GM12891 (cell line): ENCODE measurements at regions not wholly inside any gene's neighbourhood (a gene's known extent, or its start where the extent isn't known, plus 50 kb on each side); places are given as distances from the start of the nearest gene placed in this dataset.

Source experiments
- POLR2A ChIP-seq: IDR thresholded peaks from 2 replicates; pipeline ENCODE4 v1.6.1; 2011; ENCODE audit warnings: low read depth, low read length, control low read depth
- POLR2AphosphoS5 ChIP-seq: IDR thresholded peaks from 2 replicates; pipeline ENCODE4 v1.6.1; 2011; ENCODE audit warnings: low read depth, low read length, control low read depth
- POU2F2 ChIP-seq: IDR thresholded peaks from 2 replicates; pipeline ENCODE4 v1.6.1; 2011; ENCODE audit warnings: low read depth, mild to moderate bottlenecking, control low read depth, low read length, moderate library complexity
- SPI1 ChIP-seq: IDR thresholded peaks from 2 replicates; pipeline ENCODE4 v1.6.1; 2011; ENCODE audit warnings: low read depth, low read length, control low read depth
- TAF1 ChIP-seq: IDR thresholded peaks from 2 replicates; pipeline ENCODE4 v1.6.1; 2011; ENCODE audit warnings: low read depth, low read length, control low read depth

- TF ChIP-seq POLR2A (no peak), POLR2AphosphoS5 (no peak), SPI1 (no peak), TAF1 (no peak), POU2F2 (no peak)
These were observed 685.8 kb upstream of the RBFOX1 start for GRCh38 chr16:6646891-6647290.
